Lung (tissue), 11 donors: ENCODE measurements at regions not wholly inside any gene's neighbourhood (a gene's known extent, or its start where the extent isn't known, plus 50 kb on each side); places are given as distances from the start of the nearest gene placed in this dataset.
"Not testable (repeated sequence)": the region's sequence is repeated elsewhere in the genome, so short reads cannot be mapped to it uniquely, and the experiment has no call there.

Experiments used
- ATAC-seq: fragments of 200-7000 bp; cut with Tn5 transposase; one replicate; pipeline ENCODE4 v1.9.1; 2020; ENCODE audit warnings: moderate number of reproducible peaks; ENCODE audit not compliant: insufficient read depth, low FRiP score
- DNase-seq, 3 donors: peaks; one replicate each; pipeline ENCODE4 v3.0.0-alpha.2; 2013 to 2017
- H3K27ac ChIP-seq, 2 donors: one replicate each; pipeline ENCODE4 v1.5.1; 2013; ENCODE audit warnings: mild to moderate bottlenecking in 2 of 2, moderate library complexity in 2 of 2, control low read depth in 1 of 2, inconsistent platforms in 1 of 2, low read depth in 1 of 2, low read length in 1 of 2
- H3K27me3 ChIP-seq, 3 donors: one replicate each; pipeline ENCODE4 v1.5.1; 2013; ENCODE audit warnings: low read length in 2 of 3; ENCODE audit not compliant: control insufficient read depth in 3 of 3, insufficient read depth in 3 of 3
- H3K36me3 ChIP-seq, 4 donors: one replicate each; pipeline ENCODE4 v1.5.1; 2013; ENCODE audit warnings: low read length in 4 of 4, mild to moderate bottlenecking in 1 of 4, moderate library complexity in 1 of 4; ENCODE audit not compliant: control insufficient read depth in 4 of 4, insufficient read depth in 4 of 4
- H3K4me1 ChIP-seq, 5 donors: one replicate each; pipeline ENCODE4 v1.5.1; 2013; ENCODE audit warnings: low read length in 5 of 5, mild to moderate bottlenecking in 2 of 5, moderate library complexity in 1 of 5; ENCODE audit not compliant: control insufficient read depth in 5 of 5, insufficient read depth in 5 of 5
- H3K4me3 ChIP-seq: one replicate; pipeline ENCODE4 v1.5.1; 2013; ENCODE audit warnings: mild to moderate bottlenecking, control low read depth, moderate library complexity
- H3K9ac ChIP-seq, 2 donors: one replicate each; pipeline ENCODE4 v1.5.1; 2013; ENCODE audit warnings: low read length in 2 of 2, control low read depth in 1 of 2; ENCODE audit not compliant: insufficient read depth in 1 of 2
- H3K9me3 ChIP-seq, 4 donors: one replicate each; pipeline ENCODE4 v1.5.1; 2013; ENCODE audit warnings: low read length in 3 of 4, mild to moderate bottlenecking in 1 of 4, moderate library complexity in 1 of 4; ENCODE audit not compliant: control insufficient read depth in 4 of 4, insufficient read depth in 3 of 4
- WGBS, 2 donors: extraction: QIAGEN DNeasy Blood & Tissue Kit; methylation state at CpG; one replicate each; pipeline ENCODE4 v1.1.7; 2013; 5-methylcytosine and 5-hydroxymethylcytosine counted together
- TF ChIP-seq, protein P1 (sequence below): IDR thresholded peaks from 2 replicates; pipeline ENCODE4 v1.5.1; 2012; ENCODE audit warnings: mild to moderate bottlenecking; ENCODE audit errors: control extremely low read depth, extremely low read depth
- donor health status: control.
- donor health status: control.
- donor health status: Bipolar disorder and iron deficiency.
- donor health status: healthy.
- donor health status: DM: yes; HTN: yes; CAD: no.

DNA sequence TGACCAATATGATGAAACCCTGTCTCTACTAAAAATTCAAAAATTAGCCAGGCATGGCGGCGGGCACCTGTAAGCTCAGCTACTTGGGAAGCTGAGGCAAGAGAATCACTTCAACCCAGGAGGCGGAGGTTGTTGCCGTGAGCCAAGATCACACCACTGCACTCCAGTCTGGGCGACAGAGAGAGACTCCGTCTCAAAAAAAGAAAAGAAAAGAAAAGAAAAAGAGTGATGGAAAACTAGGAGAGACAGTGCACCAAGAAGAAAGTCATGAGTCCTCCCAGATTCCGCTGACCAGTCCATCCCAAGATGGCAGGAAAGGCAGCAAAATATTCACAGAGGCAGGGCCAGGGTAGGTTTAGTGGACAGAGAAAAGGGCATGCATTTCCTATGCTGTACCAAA is 226.9 kb downstream of the ASMT start:
- Histone ChIP-seq H3K4me3 (no peak overlapping the region), H3K9me3 (peaks cover 0 to 8% (median 2%) of the 10 kb centered on the region in 4 donors), H3K27me3 (no peaks in the 10 kb centered on the region), H3K9ac (no peak overlapping the region), H3K4me1 (no peaks in the 10 kb centered on the region), H3K36me3 (no peaks in the 10 kb centered on the region), H3K27ac (no peak overlapping the region)
- no peak for DNase-seq
- ATAC-seq = no peak
- TF ChIP-seq, protein P1, sequence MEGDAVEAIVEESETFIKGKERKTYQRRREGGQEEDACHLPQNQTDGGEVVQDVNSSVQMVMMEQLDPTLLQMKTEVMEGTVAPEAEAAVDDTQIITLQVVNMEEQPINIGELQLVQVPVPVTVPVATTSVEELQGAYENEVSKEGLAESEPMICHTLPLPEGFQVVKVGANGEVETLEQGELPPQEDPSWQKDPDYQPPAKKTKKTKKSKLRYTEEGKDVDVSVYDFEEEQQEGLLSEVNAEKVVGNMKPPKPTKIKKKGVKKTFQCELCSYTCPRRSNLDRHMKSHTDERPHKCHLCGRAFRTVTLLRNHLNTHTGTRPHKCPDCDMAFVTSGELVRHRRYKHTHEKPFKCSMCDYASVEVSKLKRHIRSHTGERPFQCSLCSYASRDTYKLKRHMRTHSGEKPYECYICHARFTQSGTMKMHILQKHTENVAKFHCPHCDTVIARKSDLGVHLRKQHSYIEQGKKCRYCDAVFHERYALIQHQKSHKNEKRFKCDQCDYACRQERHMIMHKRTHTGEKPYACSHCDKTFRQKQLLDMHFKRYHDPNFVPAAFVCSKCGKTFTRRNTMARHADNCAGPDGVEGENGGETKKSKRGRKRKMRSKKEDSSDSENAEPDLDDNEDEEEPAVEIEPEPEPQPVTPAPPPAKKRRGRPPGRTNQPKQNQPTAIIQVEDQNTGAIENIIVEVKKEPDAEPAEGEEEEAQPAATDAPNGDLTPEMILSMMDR = no peak
- 94 to 96% methylated on average over 7 of the region's 7 CpGs for WGBS, 2 donors

DNA sequence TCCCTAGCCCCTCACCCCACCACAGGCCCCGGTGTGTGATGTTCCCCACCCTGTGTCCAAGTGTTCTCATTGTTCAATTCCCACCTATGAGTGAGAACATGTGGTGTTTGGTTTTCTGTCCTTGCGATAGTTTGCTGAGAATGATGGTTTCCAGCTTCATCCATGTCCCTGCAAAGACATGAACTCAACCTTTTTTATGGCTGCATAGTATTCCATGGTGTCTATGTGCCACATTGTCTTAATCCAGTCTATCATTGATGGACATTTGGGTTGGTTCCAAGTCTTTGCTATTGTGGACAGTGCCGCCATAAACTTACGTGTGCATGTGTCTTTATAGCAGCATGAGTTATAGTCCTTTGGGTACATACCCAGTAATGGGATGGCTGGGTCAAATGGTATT is 232.1 kb downstream of the ASMT start:
- H3K4me1 ChIP-seq, H3K36me3 ChIP-seq, DNase-seq, H3K4me3 ChIP-seq, ATAC-seq, H3K9me3 ChIP-seq, H3K9ac ChIP-seq, H3K27me3 ChIP-seq, H3K27ac ChIP-seq: not testable (repeated sequence)
- 92 to 99% methylated on average over 4 of the region's 4 CpGs for WGBS, 2 donors

DNA sequence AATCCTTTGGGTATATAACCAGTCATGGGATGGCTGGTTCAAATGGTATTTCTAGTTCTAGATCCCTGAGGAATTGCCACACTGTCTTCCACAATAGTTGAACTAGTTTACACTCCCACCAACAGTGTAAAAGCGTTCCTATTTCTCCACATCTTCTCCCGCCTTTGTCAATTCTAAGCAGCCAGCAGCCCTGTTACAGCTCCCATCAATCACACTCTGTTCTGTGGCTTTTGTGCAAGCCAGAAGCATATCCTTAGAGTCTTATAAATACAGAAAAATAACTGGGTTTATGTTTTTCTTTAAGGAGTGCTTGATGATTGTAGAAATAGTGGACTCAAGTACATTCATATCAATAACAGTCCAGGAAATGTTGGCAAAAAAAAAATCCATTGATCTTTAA is 232.9 kb downstream of the ASMT start:
- not testable (repeated sequence) for DNase-seq, H3K9me3 ChIP-seq, ATAC-seq, H3K9ac ChIP-seq, H3K4me1 ChIP-seq, H3K27ac ChIP-seq, H3K27me3 ChIP-seq, H3K36me3 ChIP-seq, H3K4me3 ChIP-seq
- 63 to 67% methylated on average over 2 of the region's 2 CpGs for WGBS, 2 donors

DNA sequence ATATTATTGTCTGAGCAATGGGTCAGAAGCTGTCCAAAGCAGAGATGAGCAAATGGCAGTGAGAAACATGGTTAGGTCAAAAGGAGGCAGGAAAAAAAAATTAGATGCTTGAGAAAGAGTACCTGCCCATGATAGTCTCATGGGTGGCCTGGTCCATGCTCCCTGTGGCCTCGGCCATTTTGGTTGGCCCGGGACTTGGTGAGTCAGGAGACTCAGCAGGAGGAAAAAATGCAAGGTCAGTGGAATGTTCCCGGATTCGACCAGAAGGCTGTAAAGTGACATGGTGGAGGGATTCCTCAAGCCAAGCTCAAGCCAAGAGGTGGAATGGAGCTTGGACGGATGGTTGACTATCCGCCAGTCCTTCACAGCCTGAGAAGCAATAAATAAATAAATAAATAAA is 236.7 kb downstream of the ASMT start:
- no peak overlapping the region for H3K4me3 ChIP-seq
- no peak overlapping the region for H3K27ac ChIP-seq
- no peak for ATAC-seq
- no peak for DNase-seq
- TF ChIP-seq, protein P1 = no peak
- no peaks in the 10 kb centered on the region for H3K27me3 ChIP-seq
- H3K9ac ChIP-seq = no peak overlapping the region
- WGBS, 2 donors = 88 to 91% methylated on average over 6 of the region's 6 CpGs
- no peaks in the 10 kb centered on the region for H3K4me1 ChIP-seq
- H3K9me3 ChIP-seq = peaks cover 0 to 3% (median 1%) of the 10 kb centered on the region in 4 donors
- H3K36me3 ChIP-seq = no peaks in the 10 kb centered on the region

DNA sequence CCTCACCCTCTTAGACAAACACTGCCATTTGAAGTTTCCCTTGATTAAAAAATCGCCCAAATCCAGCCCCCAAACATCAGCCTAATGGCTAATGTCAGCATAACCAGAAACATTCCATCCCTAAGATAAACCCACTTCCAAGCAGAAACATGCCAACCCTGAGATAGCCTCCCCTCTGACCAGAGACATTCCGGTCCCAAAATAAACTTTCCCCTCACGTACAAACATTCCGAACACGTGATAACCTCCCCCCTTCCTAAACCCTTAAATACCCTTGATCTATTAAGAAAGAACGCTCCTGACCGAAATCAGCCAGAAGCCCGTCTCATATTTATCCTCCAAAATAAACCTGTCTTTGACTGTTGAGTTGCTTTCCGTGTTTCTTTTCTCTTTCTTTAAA is 237.2 kb downstream of the ASMT start:
- no peak overlapping the region for H3K9ac ChIP-seq
- WGBS, 2 donors = 81 to 89% methylated on average over 9 of the region's 9 CpGs
- H3K9me3 ChIP-seq = peaks cover 0 to 3% (median 1%) of the 10 kb centered on the region in 4 donors
- H3K4me3 ChIP-seq = no peak overlapping the region
- DNase-seq = no peak
- no peaks in the 10 kb centered on the region for H3K27me3 ChIP-seq
- H3K36me3 ChIP-seq = no peaks in the 10 kb centered on the region
- no peak overlapping the region for H3K27ac ChIP-seq
- ATAC-seq = no peak
- TF ChIP-seq, protein P1 = no peak
- H3K4me1 ChIP-seq = no peaks in the 10 kb centered on the region
